ENCODE measurements at regions not wholly inside any gene's neighbourhood (a gene's known extent, or its start where the extent isn't known, plus 50 kb on each side); places are given as distances from the start of the nearest gene placed in this dataset.

- no peak for TF ChIP-seq POLR2AphosphoS5 (IDR thresholded peaks at IDR 0.05; ENCODE audit: borderline replicate concordance, low read depth, low read length)
- no peak for TF ChIP-seq EZH2 (IDR thresholded peaks at IDR 0.05)
- TF ChIP-seq FOXP2 (optimal IDR thresholded peaks at IDR 0.05; ENCODE audit: control extremely low read depth, extremely low read length, insufficient read depth) = no peak
Measured at GRCh38 chr5:23613566-23613965, 106.2 kb downstream of the PRDM9 start.

Data from SK-N-MC (cell line).